OCI-LY1 (cell line): ENCODE measurements at regions not wholly inside any gene's neighbourhood (a gene's known extent, or its start where the extent isn't known, plus 50 kb on each side); places are given as distances from the start of the nearest gene placed in this dataset.
"Not testable (repeated sequence)": the region's sequence is repeated elsewhere in the genome, so short reads cannot be mapped to it uniquely, and the experiment has no call there.

Source experiments
- H2AFZ ChIP-seq: fragments of 200-600 bp; sonication (generic), shearing (Covaris generic); 2 replicates; pipeline ENCODE4 v1.6.0; 2014; ENCODE audit warnings: antibody characterized with exemption, mild to moderate bottlenecking, low read length
- H3F3A ChIP-seq: fragments of 200-600 bp; sonication (generic), shearing (Covaris generic); 2 replicates; pipeline ENCODE4 v1.6.0; 2014; ENCODE audit warnings: mild to moderate bottlenecking, antibody characterized with exemption, low read length, moderate library complexity; ENCODE audit not compliant: insufficient read depth
- H3K27ac ChIP-seq: fragments of 200-600 bp; sonication (generic); 2 replicates; pipeline ENCODE4 v1.5.1; 2014; ENCODE audit warnings: low read length, mixed run types, mild to moderate bottlenecking, low read depth; ENCODE audit not compliant: poor library complexity, severe bottlenecking
- H3K27me3 ChIP-seq: fragments of 200-600 bp; sonication (generic); 2 replicates; pipeline ENCODE4 v1.6.0; 2014; ENCODE audit warnings: antibody characterized with exemption, mild to moderate bottlenecking, low read length, moderate library complexity; ENCODE audit not compliant: insufficient read depth
- H3K36me3 ChIP-seq: fragments of 200-600 bp; sonication (generic); 2 replicates; pipeline ENCODE4 v1.6.1; 2014; ENCODE audit warnings: mild to moderate bottlenecking, antibody characterized with exemption, low read length, moderate library complexity, mixed read lengths; ENCODE audit not compliant: insufficient read depth
- H3K4me1 ChIP-seq: fragments of 200-600 bp; sonication (generic); 2 replicates; pipeline ENCODE4 v1.5.1; 2014; ENCODE audit warnings: mild to moderate bottlenecking, low read length, moderate library complexity; ENCODE audit not compliant: insufficient read depth, severe bottlenecking
- H3K4me2 ChIP-seq: fragments of 200-600 bp; sonication (generic), shearing (Covaris generic); 2 replicates; pipeline ENCODE4 v1.6.1; 2014; ENCODE audit warnings: low read length
- H3K4me3 ChIP-seq: fragments of 200-600 bp; sonication (generic); 2 replicates; pipeline ENCODE4 v1.5.1; 2014; ENCODE audit warnings: low read length, low read depth, mild to moderate bottlenecking, mixed read lengths; ENCODE audit not compliant: poor library complexity, severe bottlenecking
- H3K79me2 ChIP-seq: fragments of 200-600 bp; shearing (Covaris generic); 2 replicates; pipeline ENCODE4 v1.6.1; 2016; ENCODE audit warnings: mixed run types, low read length, mixed read lengths; ENCODE audit not compliant: insufficient read depth
- H3K9ac ChIP-seq: fragments of 200-600 bp; sonication (generic), shearing (Covaris generic); 2 replicates; pipeline ENCODE4 v1.6.1; 2014; ENCODE audit warnings: mild to moderate bottlenecking, low read length, mixed read lengths
- H3K9me2 ChIP-seq: fragments of 200-600 bp; sonication (generic), shearing (Covaris generic); 2 replicates; pipeline ENCODE4 v1.6.1; 2014; ENCODE audit warnings: low read depth, mild to moderate bottlenecking, low read length, mixed read lengths
- H3K9me3 ChIP-seq: fragments of 200-600 bp; shearing (Covaris generic); 2 replicates; pipeline ENCODE4 v1.6.1; 2014; ENCODE audit warnings: low read length, mixed read lengths
- H4K20me1 ChIP-seq: fragments of 200-600 bp; sonication (generic), shearing (Covaris generic); 2 replicates; pipeline ENCODE4 v1.6.0; 2016; ENCODE audit warnings: mild to moderate bottlenecking, low read length; ENCODE audit not compliant: insufficient read depth
- EZH2 ChIP-seq: fragments of 200-600 bp; sonication (generic), shearing (Covaris generic); IDR thresholded peaks from 2 replicates; pipeline ENCODE4 v1.8.0; 2017; ENCODE audit warnings: borderline replicate concordance, mixed run types, mild to moderate bottlenecking, antibody characterized with exemption, low read length, moderate library complexity, mixed read lengths
- TF ChIP-seq, protein P1 (sequence below): fragments of 200-600 bp; sonication (generic), shearing (Covaris generic); IDR thresholded peaks from 2 replicates; pipeline ENCODE4 v1.5.1; 2017; ENCODE audit warnings: mild to moderate bottlenecking, antibody characterized with exemption, low read length, moderate library complexity, mixed read lengths

DNA sequence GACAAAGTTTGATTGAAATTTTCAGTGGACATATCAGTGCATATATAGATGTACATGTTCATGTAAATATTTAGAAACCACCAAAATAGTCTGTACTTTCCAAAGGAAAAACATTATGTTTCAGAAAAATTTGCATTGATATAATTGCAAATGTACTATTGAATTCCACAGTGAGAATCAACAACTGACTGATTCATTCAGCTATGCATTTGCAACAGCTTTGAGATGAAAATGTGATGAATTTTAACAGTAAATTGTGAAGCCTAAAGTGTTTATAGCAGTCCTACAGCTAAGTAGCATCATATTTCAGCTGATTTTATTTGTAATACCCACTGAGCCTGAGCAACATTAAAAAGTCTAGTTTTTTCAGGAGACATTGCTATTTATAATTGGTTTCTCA is 1647.4 kb upstream of the DDX18 start:
- Histone ChIP-seq H4K20me1 (no peaks in the 10 kb centered on the region), H3K36me3 (no peaks in the 10 kb centered on the region), H3K4me3 (no peak overlapping the region), H3K9me2 (no peaks in the 10 kb centered on the region), H2AFZ (no peak overlapping the region), H3K4me1 (no peaks in the 10 kb centered on the region), H3F3A (no peaks in the 10 kb centered on the region), H3K4me2 (no peak overlapping the region), H3K27ac (no peak overlapping the region), H3K9ac (no peak overlapping the region), H3K9me3 (no peaks in the 10 kb centered on the region), H3K79me2 (no peaks in the 10 kb centered on the region), H3K27me3 (no peaks in the 10 kb centered on the region)
- TF ChIP-seq, protein P1, sequence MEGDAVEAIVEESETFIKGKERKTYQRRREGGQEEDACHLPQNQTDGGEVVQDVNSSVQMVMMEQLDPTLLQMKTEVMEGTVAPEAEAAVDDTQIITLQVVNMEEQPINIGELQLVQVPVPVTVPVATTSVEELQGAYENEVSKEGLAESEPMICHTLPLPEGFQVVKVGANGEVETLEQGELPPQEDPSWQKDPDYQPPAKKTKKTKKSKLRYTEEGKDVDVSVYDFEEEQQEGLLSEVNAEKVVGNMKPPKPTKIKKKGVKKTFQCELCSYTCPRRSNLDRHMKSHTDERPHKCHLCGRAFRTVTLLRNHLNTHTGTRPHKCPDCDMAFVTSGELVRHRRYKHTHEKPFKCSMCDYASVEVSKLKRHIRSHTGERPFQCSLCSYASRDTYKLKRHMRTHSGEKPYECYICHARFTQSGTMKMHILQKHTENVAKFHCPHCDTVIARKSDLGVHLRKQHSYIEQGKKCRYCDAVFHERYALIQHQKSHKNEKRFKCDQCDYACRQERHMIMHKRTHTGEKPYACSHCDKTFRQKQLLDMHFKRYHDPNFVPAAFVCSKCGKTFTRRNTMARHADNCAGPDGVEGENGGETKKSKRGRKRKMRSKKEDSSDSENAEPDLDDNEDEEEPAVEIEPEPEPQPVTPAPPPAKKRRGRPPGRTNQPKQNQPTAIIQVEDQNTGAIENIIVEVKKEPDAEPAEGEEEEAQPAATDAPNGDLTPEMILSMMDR = no peak
- TF ChIP-seq EZH2 = no peak

DNA sequence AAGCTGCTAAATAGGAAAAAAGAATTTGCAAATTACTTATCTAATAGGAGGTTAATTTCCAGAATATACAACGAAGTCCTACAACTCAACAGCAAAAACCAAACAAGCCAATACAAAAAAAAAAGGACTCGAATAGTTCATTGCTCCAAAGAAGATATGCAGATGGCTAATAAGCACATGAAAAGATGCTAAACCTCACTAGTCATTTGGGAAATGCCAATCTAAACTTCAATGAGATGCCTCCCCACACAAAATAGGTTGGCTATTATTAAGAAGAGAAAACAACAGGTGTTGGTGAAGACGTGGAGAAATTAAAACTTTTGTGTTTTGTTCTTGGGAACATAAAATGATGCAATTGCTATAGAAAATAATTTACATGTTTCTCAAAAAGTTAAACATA is 1634.4 kb upstream of the DDX18 start:
- TF ChIP-seq, protein P1 = no peak
- TF ChIP-seq EZH2 = no peak
- Histone ChIP-seq H3K27me3 (no peaks in the 10 kb centered on the region), H3K4me3 (no peak overlapping the region), H3K9me3 (no peaks in the 10 kb centered on the region), H3K4me1 (no peaks in the 10 kb centered on the region), H3K9ac (no peak overlapping the region), H3F3A (no peaks in the 10 kb centered on the region), H3K9me2 (no peaks in the 10 kb centered on the region), H3K4me2 (no peak overlapping the region), H3K36me3 (no peaks in the 10 kb centered on the region), H3K27ac (no peak overlapping the region), H2AFZ (no peak overlapping the region), H4K20me1 (no peaks in the 10 kb centered on the region), H3K79me2 (no peaks in the 10 kb centered on the region)

DNA sequence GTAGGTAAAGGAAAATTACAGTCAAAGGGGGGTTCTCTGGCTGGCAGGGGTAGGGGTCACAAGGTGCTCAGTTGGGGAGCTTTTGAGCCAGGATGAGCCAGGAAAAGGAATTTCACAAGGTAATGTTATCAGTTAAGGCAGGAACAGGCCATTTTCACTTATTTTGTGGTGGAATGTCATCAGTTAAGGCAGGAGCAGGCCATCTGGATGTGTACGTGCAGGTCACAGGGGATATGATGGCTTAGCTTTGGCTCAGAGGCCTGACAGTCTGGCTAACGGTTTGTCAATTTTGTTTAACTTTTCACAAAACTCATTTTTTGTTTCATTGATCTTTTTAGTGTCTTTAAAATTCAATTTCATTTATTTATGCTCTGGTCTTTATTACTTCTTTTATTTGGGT is 1623.8 kb upstream of the DDX18 start:
- not testable (repeated sequence) for H3K27me3 ChIP-seq, H3K4me1 ChIP-seq, H3K4me3 ChIP-seq, H3K79me2 ChIP-seq, H3K36me3 ChIP-seq, H3K9me3 ChIP-seq, H4K20me1 ChIP-seq, H2AFZ ChIP-seq, H3K4me2 ChIP-seq, H3K9me2 ChIP-seq, H3F3A ChIP-seq, H3K27ac ChIP-seq, H3K9ac ChIP-seq

DNA sequence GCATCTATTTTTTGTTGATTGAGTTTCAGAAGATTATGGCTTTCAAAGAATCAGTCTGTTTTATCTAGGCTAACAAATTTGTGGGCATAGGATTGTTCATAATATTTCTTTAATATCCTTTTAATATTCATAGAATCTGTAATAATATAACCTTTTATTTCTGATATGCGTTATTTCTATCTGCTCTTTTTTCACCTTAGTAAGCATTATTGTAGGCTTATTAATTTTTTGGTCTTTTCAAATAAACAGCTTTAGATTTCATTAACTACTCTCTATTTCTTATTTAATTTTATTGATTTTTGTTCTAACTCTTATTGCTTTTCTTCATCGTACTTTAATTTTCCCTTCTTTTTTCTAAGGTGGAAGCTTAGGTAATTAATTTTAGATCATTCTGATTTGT is 1614.4 kb upstream of the DDX18 start:
- no peaks in the 10 kb centered on the region for H3K9me3 ChIP-seq

More for the DNA sequence above, 1614.4 kb upstream of the DDX18 start:
- no peaks in the 10 kb centered on the region for H3K9me2 ChIP-seq
- no peaks in the 10 kb centered on the region for H3K4me1 ChIP-seq
- H3K4me2 ChIP-seq = no peak overlapping the region
- no peaks in the 10 kb centered on the region for H3K36me3 ChIP-seq
- H3K4me3 ChIP-seq = no peak overlapping the region
- H3F3A ChIP-seq = no peaks in the 10 kb centered on the region
- no peak overlapping the region for H2AFZ ChIP-seq
- no peaks in the 10 kb centered on the region for H3K27me3 ChIP-seq
- H3K9ac ChIP-seq = no peak overlapping the region
- no peak for TF ChIP-seq EZH2
- TF ChIP-seq, protein P1 = no peak
- no peaks in the 10 kb centered on the region for H4K20me1 ChIP-seq
- no peaks in the 10 kb centered on the region for H3K79me2 ChIP-seq
- no peak overlapping the region for H3K27ac ChIP-seq
